ENCODE measurements at regions not wholly inside any gene's neighbourhood (a gene's known extent, or its start where the extent isn't known, plus 50 kb on each side); places are given as distances from the start of the nearest gene placed in this dataset.

GRCh38 chr12:115691123-115691522 lies 586.4 kb downstream of the MED13L start:
- no peak overlapping the region for H3K4me3 ChIP-seq
- TF ChIP-seq, protein P1, sequence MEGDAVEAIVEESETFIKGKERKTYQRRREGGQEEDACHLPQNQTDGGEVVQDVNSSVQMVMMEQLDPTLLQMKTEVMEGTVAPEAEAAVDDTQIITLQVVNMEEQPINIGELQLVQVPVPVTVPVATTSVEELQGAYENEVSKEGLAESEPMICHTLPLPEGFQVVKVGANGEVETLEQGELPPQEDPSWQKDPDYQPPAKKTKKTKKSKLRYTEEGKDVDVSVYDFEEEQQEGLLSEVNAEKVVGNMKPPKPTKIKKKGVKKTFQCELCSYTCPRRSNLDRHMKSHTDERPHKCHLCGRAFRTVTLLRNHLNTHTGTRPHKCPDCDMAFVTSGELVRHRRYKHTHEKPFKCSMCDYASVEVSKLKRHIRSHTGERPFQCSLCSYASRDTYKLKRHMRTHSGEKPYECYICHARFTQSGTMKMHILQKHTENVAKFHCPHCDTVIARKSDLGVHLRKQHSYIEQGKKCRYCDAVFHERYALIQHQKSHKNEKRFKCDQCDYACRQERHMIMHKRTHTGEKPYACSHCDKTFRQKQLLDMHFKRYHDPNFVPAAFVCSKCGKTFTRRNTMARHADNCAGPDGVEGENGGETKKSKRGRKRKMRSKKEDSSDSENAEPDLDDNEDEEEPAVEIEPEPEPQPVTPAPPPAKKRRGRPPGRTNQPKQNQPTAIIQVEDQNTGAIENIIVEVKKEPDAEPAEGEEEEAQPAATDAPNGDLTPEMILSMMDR (IDR thresholded peaks at IDR 0.05) = no peak
- TF ChIP-seq POLR2A (IDR thresholded peaks at IDR 0.05) = no peak
- no peaks in the 10 kb centered on the region for H3K4me1 ChIP-seq
- no peaks in the 10 kb centered on the region for H3K27me3 ChIP-seq
- no peaks in the 10 kb centered on the region for H3K36me3 ChIP-seq
- DNase-seq = no peak
- no peak overlapping the region for H3K27ac ChIP-seq
- H3K9me3 ChIP-seq = no peaks in the 10 kb centered on the region

- Histone ChIP-seq H3K36me3 (no peaks in the 10 kb centered on the region), H3K4me3 (no peak overlapping the region), H3K9me3 (no peaks in the 10 kb centered on the region), H3K4me1 (no peaks in the 10 kb centered on the region), H3K27ac (no peak overlapping the region), H3K27me3 (no peaks in the 10 kb centered on the region)
- DNase-seq = no peak
- no peak for TF ChIP-seq POLR2A (IDR thresholded peaks at IDR 0.05)
- TF ChIP-seq, protein P1 (IDR thresholded peaks at IDR 0.05) = no peak
Measured at GRCh38 chr12:115687094-115687493, 590.4 kb downstream of the MED13L start.

DNA sequence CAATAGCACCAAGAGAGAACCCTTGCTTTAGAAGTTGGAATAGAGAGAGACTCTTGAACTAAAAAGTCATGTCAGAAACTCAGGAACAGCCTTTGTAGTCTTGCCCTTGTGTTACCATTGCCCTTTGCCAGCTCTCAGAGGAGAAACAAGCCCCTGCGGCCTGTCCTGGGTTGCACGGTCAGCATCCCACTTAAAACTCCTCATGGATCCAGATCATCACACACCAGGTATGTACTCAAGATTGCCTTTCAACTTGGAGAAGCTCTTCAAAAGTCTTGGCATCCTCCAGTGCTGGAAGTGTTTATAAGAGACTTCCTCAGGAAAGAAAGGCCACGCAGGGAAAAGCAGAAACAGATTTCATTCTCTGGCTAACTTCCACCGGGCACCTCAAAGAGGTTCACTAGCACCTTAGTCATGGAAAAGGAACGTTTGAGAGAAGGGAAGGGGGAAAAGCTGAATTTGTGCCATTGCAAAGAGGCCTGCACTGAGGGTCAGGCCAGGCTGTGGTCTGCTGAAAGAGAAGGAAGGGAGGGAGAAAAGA lies 594.2 kb downstream of the MED13L start:
- TF ChIP-seq, protein P1 (IDR thresholded peaks at IDR 0.05) = no peak
- TF ChIP-seq POLR2A (IDR thresholded peaks at IDR 0.05) = no peak
- no peaks in the 10 kb centered on the region for H3K4me1 ChIP-seq
- H3K36me3 ChIP-seq = no peaks in the 10 kb centered on the region
- H3K4me3 ChIP-seq = no peak overlapping the region
- H3K27ac ChIP-seq = no peak overlapping the region
- no peak for DNase-seq
- H3K9me3 ChIP-seq = no peaks in the 10 kb centered on the region
- no peaks in the 10 kb centered on the region for H3K27me3 ChIP-seq

- Histone ChIP-seq H3K4me1 (no peaks in the 10 kb centered on the region), H3K4me3 (no peak overlapping the region), H3K27ac (no peak overlapping the region), H3K27me3 (no peaks in the 10 kb centered on the region), H3K9me3 (no peaks in the 10 kb centered on the region), H3K36me3 (no peaks in the 10 kb centered on the region)
- no peak for TF ChIP-seq POLR2A (IDR thresholded peaks at IDR 0.05)
- TF ChIP-seq, protein P1 (IDR thresholded peaks at IDR 0.05) = no peak
- DNase-seq = no peak
Measured at GRCh38 chr12:115680967-115681366, 596.5 kb downstream of the MED13L start.

GRCh38 chr12:115672506-115673080 lies 604.9 kb downstream of the MED13L start:
- Histone ChIP-seq H3K27me3 (no peaks in the 10 kb centered on the region), H3K36me3 (no peaks in the 10 kb centered on the region), H3K9me3 (no peaks in the 10 kb centered on the region), H3K27ac (no peak overlapping the region), H3K4me1 (no peaks in the 10 kb centered on the region), H3K4me3 (no peak overlapping the region)
- DNase-seq = no peak
- TF ChIP-seq, protein P1 (IDR thresholded peaks at IDR 0.05) = no peak
- no peak for TF ChIP-seq POLR2A (IDR thresholded peaks at IDR 0.05)

Data from Peyer's patch (tissue), 4 donors.